NCI-H460 (cell line): ENCODE measurements at regions not wholly inside any gene's neighbourhood (a gene's known extent, or its start where the extent isn't known, plus 50 kb on each side); places are given as distances from the start of the nearest gene placed in this dataset.
"Not testable (repeated sequence)": the region's sequence is repeated elsewhere in the genome, so short reads cannot be mapped to it uniquely, and the experiment has no call there.

Source experiments
- DNase-seq: peaks from one replicate; pipeline ENCODE4 v3.0.0-alpha.2; 2016; ENCODE audit warnings: low read depth; ENCODE audit errors: extremely low read depth

DNA sequence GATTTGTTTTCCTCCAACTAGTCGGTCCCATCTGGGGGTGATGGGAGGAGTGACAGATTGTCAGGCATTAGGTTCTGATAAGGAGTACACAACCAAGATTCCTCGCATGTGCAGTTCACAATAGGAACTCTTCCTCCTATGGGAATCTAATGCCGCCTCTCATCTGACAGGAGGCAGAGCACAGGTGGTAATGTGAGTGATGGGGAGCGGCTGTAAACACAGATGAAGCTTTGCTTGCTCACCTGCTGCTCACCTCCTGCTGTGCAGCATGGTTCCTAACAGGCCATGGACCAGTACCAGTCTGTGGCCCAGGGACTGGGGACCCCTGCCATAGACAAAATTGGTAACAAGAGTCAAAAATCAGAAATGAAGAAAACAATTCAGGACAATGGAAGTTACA lies 173.3 kb upstream of the HMHB1 start:
- DNase-seq, result no peak

GRCh38 chr5:143636931-143637528 lies 174.9 kb upstream of the HMHB1 start:
- DNase-seq, result no peak

- no peak for DNase-seq
Observed at GRCh38 chr5:143635888-143636287, 176.1 kb upstream of the HMHB1 start.

GRCh38 chr5:143635146-143635752 lies 176.7 kb upstream of the HMHB1 start:
- DNase-seq, result no peak

- DNase-seq, result no peak
Observed at GRCh38 chr5:143634689-143635088, 177.3 kb upstream of the HMHB1 start.

DNA sequence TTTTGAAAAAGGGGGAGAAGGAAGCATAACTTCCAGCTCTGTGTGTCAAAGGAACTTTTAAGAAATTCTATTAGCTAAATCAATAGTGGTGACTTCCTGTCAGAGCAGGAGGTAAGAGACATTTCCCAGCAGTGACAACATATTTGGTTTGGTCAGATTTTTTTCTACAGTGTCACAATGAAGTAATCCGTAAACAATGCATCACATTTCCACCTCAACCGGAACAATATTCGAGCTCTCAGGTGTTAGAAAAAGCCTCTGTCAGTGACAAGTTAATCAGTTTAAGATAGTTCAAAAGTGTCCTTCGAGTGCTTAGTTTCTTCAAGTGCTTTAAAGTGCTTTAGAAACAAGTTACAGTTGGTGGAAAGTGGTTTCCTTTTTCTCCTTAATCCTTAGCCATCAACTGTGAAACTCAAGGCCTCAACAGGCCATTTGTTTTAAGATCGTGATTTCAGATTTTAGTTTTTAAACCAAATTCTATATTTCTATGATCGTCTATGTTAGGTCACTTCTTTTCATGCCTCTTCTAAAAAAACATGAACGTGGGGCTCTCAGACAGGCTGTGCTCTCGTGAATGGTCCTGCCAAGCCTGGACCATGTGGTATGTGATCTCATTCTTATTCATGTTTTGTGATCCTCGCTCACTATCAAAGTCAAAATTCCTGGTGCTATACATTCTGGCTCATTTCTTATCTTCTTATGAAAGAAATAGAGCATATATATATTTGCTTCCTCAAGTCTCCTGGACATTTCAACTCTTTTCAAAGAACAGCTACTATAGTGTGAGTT lies 181.9 kb upstream of the HMHB1 start:
- no peak for DNase-seq

- DNase-seq, result not testable (repeated sequence)
Observed at GRCh38 chr5:143625048-143625447, 186.9 kb upstream of the HMHB1 start.

- no peak for DNase-seq
Observed at GRCh38 chr5:143624465-143624864, 187.5 kb upstream of the HMHB1 start.

DNA sequence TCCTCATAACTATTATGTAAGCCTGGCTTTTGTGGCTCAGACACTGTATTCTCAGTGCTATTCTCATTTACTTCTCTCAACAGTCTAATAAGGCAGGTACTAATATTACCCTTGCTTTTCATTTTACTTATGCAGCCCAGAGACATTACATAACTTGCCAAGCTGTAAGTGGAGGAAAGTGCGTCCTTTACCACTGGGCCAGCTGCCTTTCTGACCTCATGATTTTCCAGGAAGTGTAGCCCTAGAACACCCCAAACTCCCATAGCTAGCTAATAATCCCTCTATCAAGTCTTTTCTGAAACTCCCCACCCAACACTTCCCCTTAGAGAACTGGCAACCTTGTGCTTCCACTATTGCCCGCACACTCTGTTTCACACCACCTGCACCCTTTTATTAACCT lies 192.9 kb upstream of the HMHB1 start:
- no peak for DNase-seq

- no peak for DNase-seq
Observed at GRCh38 chr5:143618141-143618540, 193.8 kb upstream of the HMHB1 start.

- DNase-seq, result no peak
Observed at GRCh38 chr5:143614831-143615230, 197.1 kb upstream of the HMHB1 start.

DNA sequence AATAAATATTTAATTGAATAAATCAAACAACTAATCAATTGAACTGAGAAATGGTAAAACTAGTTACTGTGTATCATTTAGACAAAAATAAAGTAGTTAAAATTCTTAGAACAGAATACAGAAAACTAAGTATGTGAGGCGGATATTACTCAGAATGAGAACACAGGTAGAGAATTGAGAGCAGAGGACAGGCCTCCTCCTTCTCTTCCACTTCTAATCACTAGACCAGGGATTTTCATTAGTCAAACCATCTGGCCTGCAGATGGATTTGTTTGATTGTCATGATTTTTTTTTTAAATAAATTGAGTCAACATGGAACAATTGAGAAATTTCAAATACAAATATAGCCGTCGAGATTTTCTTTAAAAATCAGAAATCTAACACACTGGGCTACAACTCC lies 198.6 kb upstream of the HMHB1 start:
- no peak for DNase-seq

GRCh38 chr5:143610946-143611345 lies 201.0 kb upstream of the HMHB1 start:
- no peak for DNase-seq

- DNase-seq, result no peak
Observed at GRCh38 chr5:143606043-143606752, 202.7 kb upstream of the NR3C1 start.

DNA sequence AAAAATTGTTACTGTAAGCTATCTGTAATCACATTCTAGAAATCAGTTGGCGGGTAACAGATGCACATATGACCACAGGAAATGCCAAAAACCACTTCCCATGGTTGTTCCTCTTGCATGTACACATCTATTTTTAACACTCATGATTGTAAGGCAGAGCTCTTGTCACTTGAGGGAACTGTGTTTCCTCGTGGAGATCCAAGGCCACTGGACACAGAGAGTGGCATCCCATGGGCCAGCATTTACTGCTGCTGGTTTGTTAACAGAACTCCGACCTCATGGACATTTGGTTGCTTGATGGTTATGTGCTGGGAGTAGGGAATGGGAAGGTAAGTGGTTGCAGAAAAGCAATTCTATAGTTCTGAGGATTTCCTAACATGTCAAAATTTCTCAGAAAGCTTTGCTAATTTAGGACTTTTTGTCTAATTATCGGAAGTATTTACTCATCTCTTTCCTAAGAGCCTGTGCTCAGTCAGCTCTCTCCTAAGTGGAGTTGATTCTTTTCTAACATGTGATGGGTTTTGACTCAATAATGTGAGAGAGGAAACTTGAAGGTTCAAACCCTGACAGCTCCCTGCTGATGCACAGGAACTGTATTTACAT lies 202.0 kb upstream of the NR3C1 start:
- no peak for DNase-seq

DNA sequence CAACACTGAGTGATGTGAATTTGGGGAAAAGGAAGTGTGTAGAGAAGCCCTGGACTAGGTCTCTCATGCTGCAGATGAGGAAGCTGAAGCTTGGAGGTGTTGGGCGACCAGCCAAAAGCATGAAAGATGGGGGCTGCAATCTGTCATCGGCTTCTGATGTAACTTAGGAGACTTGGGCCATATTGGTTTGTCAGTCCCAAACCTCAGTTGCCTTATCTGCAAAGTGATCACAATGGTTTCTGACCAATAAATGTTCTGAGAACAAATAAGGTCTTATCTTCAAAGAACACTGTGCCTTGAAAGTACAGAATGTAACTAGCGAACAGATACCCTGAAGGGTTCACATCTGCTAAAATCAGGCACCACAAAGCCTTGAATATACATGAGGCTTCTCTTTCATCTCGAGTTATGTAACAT lies 198.4 kb upstream of the NR3C1 start:
- no peak for DNase-seq

DNA sequence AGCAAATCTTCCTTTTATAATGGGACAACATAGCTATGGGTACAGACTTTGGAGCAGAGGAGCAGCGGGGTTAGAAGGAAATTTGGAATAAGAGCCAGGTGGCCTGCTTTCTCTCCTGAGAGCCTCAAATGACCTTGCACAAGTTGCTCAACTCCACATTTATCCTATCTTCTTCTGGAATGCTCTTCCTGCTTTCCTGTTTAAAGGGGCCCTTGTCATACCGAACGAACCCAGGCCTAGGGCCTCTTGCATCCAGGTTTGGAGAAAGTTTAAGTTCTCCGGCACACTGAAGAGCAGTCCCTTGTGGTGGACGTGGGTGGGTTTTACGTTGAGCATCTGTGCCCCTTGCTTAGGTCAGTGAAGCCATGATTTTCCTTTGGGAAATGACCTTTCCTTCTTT lies 197.9 kb upstream of the NR3C1 start:
- DNase-seq, result no peak

- DNase-seq, result no peak
Observed at GRCh38 chr5:143600396-143601075, 197.1 kb upstream of the NR3C1 start.

GRCh38 chr5:143599474-143599873 lies 196.0 kb upstream of the NR3C1 start:
- no peak for DNase-seq

DNA sequence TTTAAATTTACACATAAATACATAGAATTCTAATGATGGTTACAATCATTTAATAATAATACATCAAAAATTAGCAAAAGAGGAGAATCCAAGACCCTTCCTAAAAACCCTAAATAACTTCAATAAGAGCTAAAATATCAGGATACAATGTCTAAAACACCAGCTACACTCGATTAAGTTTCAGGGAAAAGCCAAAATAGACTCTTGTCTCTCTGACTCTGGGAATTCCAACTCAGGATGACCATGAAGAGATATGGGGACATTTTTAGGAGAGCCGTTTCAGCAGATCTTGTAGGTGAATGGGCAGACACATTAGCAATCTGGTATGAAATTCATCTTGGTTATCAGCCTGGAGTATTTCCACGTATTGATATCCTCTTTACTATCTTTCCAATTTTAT lies 193.3 kb upstream of the NR3C1 start:
- no peak for DNase-seq
